Aorta (tissue), 5 donors: ENCODE measurements at regions not wholly inside any gene's neighbourhood (a gene's known extent, or its start where the extent isn't known, plus 50 kb on each side); places are given as distances from the start of the nearest gene placed in this dataset.

Experiments used
- ATAC-seq: fragments of 200-7000 bp; cut with Tn5 transposase; one replicate; pipeline ENCODE4 v1.9.1; 2022; ENCODE audit warnings: moderate library complexity; ENCODE audit not compliant: low FRiP score
- DNase-seq, 2 donors: peaks; one replicate each; pipeline ENCODE4 v3.0.0-alpha.2; 2020
- H3K27ac ChIP-seq, 2 donors: one replicate each; pipeline ENCODE4 v1.5.1; 2013; ENCODE audit warnings: low read length in 2 of 2, mild to moderate bottlenecking in 2 of 2, moderate library complexity in 2 of 2, control low read depth in 1 of 2, inconsistent platforms in 1 of 2, low read depth in 1 of 2
- H3K27me3 ChIP-seq, 2 donors: one replicate each; pipeline ENCODE4 v1.6.1; 2013; ENCODE audit warnings: control low read depth in 1 of 2, low read length in 1 of 2, mild to moderate bottlenecking in 1 of 2, moderate library complexity in 1 of 2; ENCODE audit not compliant: insufficient read depth in 2 of 2, control insufficient read depth in 1 of 2
- H3K36me3 ChIP-seq, 2 donors: one replicate each; pipeline ENCODE4 v1.6.1; 2013; ENCODE audit warnings: control low read depth in 1 of 2, low read length in 1 of 2, mild to moderate bottlenecking in 1 of 2; ENCODE audit not compliant: insufficient read depth in 2 of 2, control insufficient read depth in 1 of 2
- H3K4me1 ChIP-seq, 2 donors: one replicate each; pipeline ENCODE4 v1.6.1; 2013; ENCODE audit warnings: low read length in 2 of 2, control low read depth in 1 of 2, mild to moderate bottlenecking in 1 of 2, moderate library complexity in 1 of 2; ENCODE audit not compliant: insufficient read depth in 2 of 2, control insufficient read depth in 1 of 2
- H3K4me3 ChIP-seq, 2 donors: one replicate each; pipeline ENCODE4 v1.5.1; 2013; ENCODE audit warnings: low read length in 2 of 2, control low read depth in 1 of 2, mild to moderate bottlenecking in 1 of 2
- H3K9me3 ChIP-seq: one replicate; pipeline ENCODE4 v1.6.1; 2013; ENCODE audit warnings: mild to moderate bottlenecking, low read length; ENCODE audit not compliant: control insufficient read depth
- WGBS, 2 donors: extraction: QIAGEN DNeasy Blood & Tissue Kit; methylation state at CpG; one replicate each; pipeline ENCODE4 v1.1.7; 2013; 5-methylcytosine and 5-hydroxymethylcytosine counted together
- intact Hi-C, 2 donors: fragments of 100-400 bp; cut with DNase I; formaldehyde crosslinking; loops; one replicate each; pipeline versions ENCODE4 v1.14.2 to v1.15.0; 2022
- donor health status: healthy with polysubstance abuse.
- donor health status: Bipolar disorder and iron deficiency.
- donor health status: DM: no; HTN: no; CAD: no.
- donor health status: DM: no; HTN: no; CAD: no.
- donor health status: DM: yes; HTN: yes; CAD: no.

- no peaks in the 10 kb centered on the region for H3K4me1 ChIP-seq
- 84 to 89% methylated on average over 4 of the region's 4 CpGs for WGBS, 2 donors
- H3K4me3 ChIP-seq = no peak overlapping the region
- no peaks in the 10 kb centered on the region for H3K36me3 ChIP-seq
- ATAC-seq (no peak), DNase-seq (no peak)
- no peaks in the 10 kb centered on the region for H3K9me3 ChIP-seq
- H3K27me3 ChIP-seq = no peaks in the 10 kb centered on the region
- no peak overlapping the region for H3K27ac ChIP-seq
- intact Hi-C loops = no loop called here
Measured at GRCh38 chr1:57770772-57771171, 346.9 kb upstream of the DAB1 start.

- Histone ChIP-seq H3K9me3 (peaks cover 2% of the 10 kb centered on the region), H3K4me1 (no peaks in the 10 kb centered on the region), H3K36me3 (no peaks in the 10 kb centered on the region), H3K27me3 (no peaks in the 10 kb centered on the region), H3K27ac (no peak overlapping the region), H3K4me3 (no peak overlapping the region)
- DNase-seq (no peak), ATAC-seq (no peak)
- intact Hi-C loops = no loop called here
- WGBS, 2 donors = 91 to 92% methylated on average over 1 of the region's 1 CpG
Measured at GRCh38 chr1:57770236-57770635, 346.4 kb upstream of the DAB1 start.

- H3K4me1 ChIP-seq = no peaks in the 10 kb centered on the region
- H3K4me3 ChIP-seq = no peak overlapping the region
- H3K36me3 ChIP-seq = no peaks in the 10 kb centered on the region
- DNase-seq (no peak), ATAC-seq (no peak)
- WGBS, 2 donors = 36 to 37% methylated on average over 8 of the region's 8 CpGs
- H3K27ac ChIP-seq = no peak overlapping the region
- intact Hi-C loops = no loop called here
- no peaks in the 10 kb centered on the region for H3K27me3 ChIP-seq
- H3K9me3 ChIP-seq = peaks cover 2% of the 10 kb centered on the region
Measured at GRCh38 chr1:57761628-57762027, 337.8 kb upstream of the DAB1 start.

GRCh38 chr1:57752843-57753242 is 329.0 kb upstream of the DAB1 start:
- Histone ChIP-seq H3K27ac (no peak overlapping the region), H3K4me3 (no peak overlapping the region), H3K36me3 (no peaks in the 10 kb centered on the region), H3K9me3 (peaks cover 2% of the 10 kb centered on the region), H3K27me3 (no peaks in the 10 kb centered on the region), H3K4me1 (no peaks in the 10 kb centered on the region)
- intact Hi-C loops = no loop called here
- no peak for ATAC-seq
- WGBS, 2 donors = 58 to 69% methylated on average over 1 of the region's 1 CpG
- DNase-seq = no peak

- DNase-seq (no peak), ATAC-seq (no peak)
- Histone ChIP-seq H3K27ac (no peak overlapping the region), H3K9me3 (peaks cover 2% of the 10 kb centered on the region), H3K4me1 (no peaks in the 10 kb centered on the region), H3K27me3 (no peaks in the 10 kb centered on the region), H3K4me3 (no peak overlapping the region), H3K36me3 (no peaks in the 10 kb centered on the region)
- 91% methylated on average over 2 of the region's 2 CpGs for WGBS, 2 donors
- intact Hi-C loops = no loop called here
Measured at GRCh38 chr1:57748719-57749118, 324.9 kb upstream of the DAB1 start.

- intact Hi-C loops = no loop called here
- ATAC-seq = no peak
- H3K36me3 ChIP-seq = no peaks in the 10 kb centered on the region
- H3K4me1 ChIP-seq = no peaks in the 10 kb centered on the region
- no peaks in the 10 kb centered on the region for H3K27me3 ChIP-seq
- DNase-seq = no peak
- 74 to 86% methylated on average over 1 of the region's 1 CpG for WGBS, 2 donors
- H3K4me3 ChIP-seq = no peak overlapping the region
- H3K9me3 ChIP-seq = peaks cover 2% of the 10 kb centered on the region
- no peak overlapping the region for H3K27ac ChIP-seq
Measured at GRCh38 chr1:57747818-57748217, 324.0 kb upstream of the DAB1 start.

- 64 to 70% methylated on average over 4 of the region's 4 CpGs for WGBS, 2 donors
- no peak overlapping the region for H3K4me3 ChIP-seq
- intact Hi-C loops = no loop called here
Measured at GRCh38 chr1:57741521-57741920, 317.7 kb upstream of the DAB1 start.

GRCh38 chr1:57736940-57737339 is 313.1 kb upstream of the DAB1 start:
- H3K27me3 ChIP-seq = no peaks in the 10 kb centered on the region
- no peaks in the 10 kb centered on the region for H3K4me1 ChIP-seq
- no peaks in the 10 kb centered on the region for H3K9me3 ChIP-seq
- no peak overlapping the region for H3K27ac ChIP-seq
- no peak overlapping the region for H3K4me3 ChIP-seq
- no peaks in the 10 kb centered on the region for H3K36me3 ChIP-seq
- intact Hi-C loops = no loop called here
- WGBS, 2 donors = 78 to 86% methylated on average over 6 of the region's 6 CpGs
- no peak for ATAC-seq
- no peak for DNase-seq

More at GRCh38 chr1:57741521-57741920, 317.7 kb upstream of the DAB1 start:
- Histone ChIP-seq H3K36me3 (no peaks in the 10 kb centered on the region), H3K9me3 (no peaks in the 10 kb centered on the region), H3K27ac (no peak overlapping the region), H3K4me1 (no peaks in the 10 kb centered on the region), H3K27me3 (no peaks in the 10 kb centered on the region)
- DNase-seq (no peak), ATAC-seq (no peak)

- no peaks in the 10 kb centered on the region for H3K4me1 ChIP-seq
- no peaks in the 10 kb centered on the region for H3K36me3 ChIP-seq
- ATAC-seq (no peak), DNase-seq (no peak)
- 86 to 88% methylated on average over 7 of the region's 7 CpGs for WGBS, 2 donors
- intact Hi-C loops = no loop called here
- no peaks in the 10 kb centered on the region for H3K9me3 ChIP-seq
- H3K27me3 ChIP-seq = no peaks in the 10 kb centered on the region
- no peak overlapping the region for H3K27ac ChIP-seq
- no peak overlapping the region for H3K4me3 ChIP-seq
Measured at GRCh38 chr1:57729181-57729580, 305.3 kb upstream of the DAB1 start.
